Left lung (tissue), 4 donors: ENCODE measurements at regions not wholly inside any gene's neighbourhood (a gene's known extent, or its start where the extent isn't known, plus 50 kb on each side); places are given as distances from the start of the nearest gene placed in this dataset.

Experiments
- ATAC-seq: fragments of 200-7000 bp; cut with Tn5 transposase; one replicate; pipeline ENCODE4 v1.9.1; 2020; ENCODE audit warnings: moderate library complexity
- DNase-seq, 4 donors: peaks; one replicate each; pipeline ENCODE4 v3.0.0-alpha.2; 2013 to 2020
- H3K27ac ChIP-seq, 2 donors: fragments of 200-600 bp; sonication (generic) in 1 of 2; one replicate each; pipeline versions ENCODE4 v1.5.0 to v1.8.0; 2020 to 2021
- H3K27me3 ChIP-seq, 2 donors: fragments of 200-600 bp; sonication (generic) in 1 of 2; one replicate each; pipeline versions ENCODE4 v1.5.0 to v1.8.0; 2020 to 2021
- H3K36me3 ChIP-seq, 2 donors: fragments of 200-600 bp; sonication (generic) in 1 of 2; one replicate each; pipeline versions ENCODE4 v1.5.0 to v1.8.0; 2020 to 2021
- H3K4me1 ChIP-seq, 2 donors: fragments of 200-600 bp; one replicate each; pipeline ENCODE4 v1.8.0; 2021
- H3K4me3 ChIP-seq, 2 donors: fragments of 200-600 bp; sonication (generic) in 1 of 2; one replicate each; pipeline versions ENCODE4 v1.5.0 to v1.8.0; 2020 to 2021; ENCODE audit warnings: mild to moderate bottlenecking in 1 of 2
- H3K9me3 ChIP-seq, 2 donors: fragments of 200-600 bp; sonication (generic) in 1 of 2; one replicate each; pipeline versions ENCODE4 v1.5.0 to v1.8.0; 2020 to 2021
- CTCF ChIP-seq, 2 donors: fragments of 200-600 bp; sonication (generic) in 1 of 2; IDR thresholded peaks; one replicate each; pipeline versions ENCODE4 v1.5.0 to v1.8.0; 2021; ENCODE audit warnings: antibody characterized with exemption in 2 of 2
- intact Hi-C, 2 donors: fragments of 100-400 bp; cut with DNase I; formaldehyde crosslinking; loops; one replicate each; pipeline versions ENCODE4 v1.11.2 to v1.14.2; 2022
- donor health status: DM: no; HTN: yes; CAD: no.
- donor health status: DM: no; HTN: no; CAD: no.

- DNase-seq (no peak), ATAC-seq (no peak)
- no peaks in the 10 kb centered on the region for H3K27me3 ChIP-seq
- TF ChIP-seq CTCF (IDR thresholded peaks at IDR 0.05), result no peak
- intact Hi-C loops, result no loop called here
- no peaks in the 10 kb centered on the region for H3K36me3 ChIP-seq
- H3K4me1 ChIP-seq, result no peaks in the 10 kb centered on the region
- no peak overlapping the region for H3K4me3 ChIP-seq
- no peak overlapping the region for H3K27ac ChIP-seq
- no peaks in the 10 kb centered on the region for H3K9me3 ChIP-seq
Observed at GRCh38 chr2:133732982-133733900, 165.0 kb upstream of the NCKAP5 start.

- no peak for DNase-seq
- no peaks in the 10 kb centered on the region for H3K9me3 ChIP-seq
- H3K36me3 ChIP-seq, result no peaks in the 10 kb centered on the region
- H3K27ac ChIP-seq, result no peak overlapping the region
- H3K4me1 ChIP-seq, result no peaks in the 10 kb centered on the region
- no peaks in the 10 kb centered on the region for H3K27me3 ChIP-seq
- ATAC-seq, result no peak
- intact Hi-C loops, result no loop called here
- H3K4me3 ChIP-seq, result no peak overlapping the region
- no peak for TF ChIP-seq CTCF (IDR thresholded peaks at IDR 0.05)
Observed at GRCh38 chr2:133733901-133734255, 165.6 kb upstream of the NCKAP5 start.

GRCh38 chr2:133734716-133735495 is 166.6 kb upstream of the NCKAP5 start:
- Histone ChIP-seq H3K27me3 (no peaks in the 10 kb centered on the region), H3K4me1 (no peaks in the 10 kb centered on the region), H3K36me3 (no peaks in the 10 kb centered on the region), H3K27ac (no peak overlapping the region), H3K4me3 (no peak overlapping the region), H3K9me3 (no peaks in the 10 kb centered on the region)
- DNase-seq (no peak), ATAC-seq (no peak)
- intact Hi-C loops, result no loop called here
- TF ChIP-seq CTCF (IDR thresholded peaks at IDR 0.05), result no peak

GRCh38 chr2:133736674-133737073 is 168.4 kb upstream of the NCKAP5 start:
- no peaks in the 10 kb centered on the region for H3K36me3 ChIP-seq
- no peak overlapping the region for H3K27ac ChIP-seq
- TF ChIP-seq CTCF (IDR thresholded peaks at IDR 0.05), result no peak
- H3K4me3 ChIP-seq, result no peak overlapping the region
- no peaks in the 10 kb centered on the region for H3K27me3 ChIP-seq
- intact Hi-C loops, result no loop called here
- no peak for ATAC-seq
- DNase-seq, result no peak
- no peaks in the 10 kb centered on the region for H3K4me1 ChIP-seq
- H3K9me3 ChIP-seq, result no peaks in the 10 kb centered on the region
